ENCODE measurements at regions not wholly inside any gene's neighbourhood (a gene's known extent, or its start where the extent isn't known, plus 50 kb on each side); places are given as distances from the start of the nearest gene placed in this dataset.

GRCh38 chr5:167509076-167509475 lies 782.4 kb upstream of the WWC1 start:
- TF ChIP-seq, protein P1, sequence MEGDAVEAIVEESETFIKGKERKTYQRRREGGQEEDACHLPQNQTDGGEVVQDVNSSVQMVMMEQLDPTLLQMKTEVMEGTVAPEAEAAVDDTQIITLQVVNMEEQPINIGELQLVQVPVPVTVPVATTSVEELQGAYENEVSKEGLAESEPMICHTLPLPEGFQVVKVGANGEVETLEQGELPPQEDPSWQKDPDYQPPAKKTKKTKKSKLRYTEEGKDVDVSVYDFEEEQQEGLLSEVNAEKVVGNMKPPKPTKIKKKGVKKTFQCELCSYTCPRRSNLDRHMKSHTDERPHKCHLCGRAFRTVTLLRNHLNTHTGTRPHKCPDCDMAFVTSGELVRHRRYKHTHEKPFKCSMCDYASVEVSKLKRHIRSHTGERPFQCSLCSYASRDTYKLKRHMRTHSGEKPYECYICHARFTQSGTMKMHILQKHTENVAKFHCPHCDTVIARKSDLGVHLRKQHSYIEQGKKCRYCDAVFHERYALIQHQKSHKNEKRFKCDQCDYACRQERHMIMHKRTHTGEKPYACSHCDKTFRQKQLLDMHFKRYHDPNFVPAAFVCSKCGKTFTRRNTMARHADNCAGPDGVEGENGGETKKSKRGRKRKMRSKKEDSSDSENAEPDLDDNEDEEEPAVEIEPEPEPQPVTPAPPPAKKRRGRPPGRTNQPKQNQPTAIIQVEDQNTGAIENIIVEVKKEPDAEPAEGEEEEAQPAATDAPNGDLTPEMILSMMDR (IDR thresholded peaks at IDR 0.05; ENCODE audit: low read depth, low read length) = no peak
- Histone ChIP-seq H3K4me1 (ENCODE audit: low read depth) (peaks cover 17% of the 10 kb centered on the region), H3K9me3 (ENCODE audit: low read depth) (no peaks in the 10 kb centered on the region), H3K36me3 (no peaks in the 10 kb centered on the region), H3K4me3 (no peak overlapping the region), H3K27ac (no peak overlapping the region), H3K27me3 (no peaks in the 10 kb centered on the region)
- no peak for DNase-seq (ENCODE audit: low read depth in 1 of 2, low spot score in 1 of 2)

DNA sequence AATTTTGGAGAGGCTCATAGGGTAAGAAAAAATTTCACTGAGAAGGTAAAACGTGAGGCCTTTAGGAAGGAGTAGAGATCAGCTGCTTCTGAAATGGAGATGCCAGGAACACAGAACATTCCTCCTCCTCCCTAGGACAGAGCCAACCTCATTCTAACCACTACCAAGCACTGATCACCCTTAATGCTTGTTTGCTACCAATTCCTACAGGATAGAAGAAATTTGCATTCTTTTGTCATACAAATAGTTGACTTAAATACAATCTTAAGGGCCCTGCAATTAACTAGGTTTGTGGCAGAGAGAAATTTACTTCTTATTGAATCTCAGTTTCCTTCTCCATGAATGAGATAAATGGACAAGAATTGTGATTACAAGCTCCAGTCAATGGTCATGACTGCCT lies 780.2 kb upstream of the WWC1 start:
- TF ChIP-seq, protein P1 (IDR thresholded peaks at IDR 0.05; ENCODE audit: low read depth, low read length) = no peak
- no peaks in the 10 kb centered on the region for H3K36me3 ChIP-seq
- DNase-seq (ENCODE audit: low read depth in 1 of 2, low spot score in 1 of 2) = no peak
- H3K4me3 ChIP-seq = no peak overlapping the region
- peaks cover 20% of the 10 kb centered on the region for H3K4me1 ChIP-seq (ENCODE audit: low read depth)
- no peak overlapping the region for H3K27ac ChIP-seq
- no peaks in the 10 kb centered on the region for H3K27me3 ChIP-seq
- no peaks in the 10 kb centered on the region for H3K9me3 ChIP-seq (ENCODE audit: low read depth)

DNA sequence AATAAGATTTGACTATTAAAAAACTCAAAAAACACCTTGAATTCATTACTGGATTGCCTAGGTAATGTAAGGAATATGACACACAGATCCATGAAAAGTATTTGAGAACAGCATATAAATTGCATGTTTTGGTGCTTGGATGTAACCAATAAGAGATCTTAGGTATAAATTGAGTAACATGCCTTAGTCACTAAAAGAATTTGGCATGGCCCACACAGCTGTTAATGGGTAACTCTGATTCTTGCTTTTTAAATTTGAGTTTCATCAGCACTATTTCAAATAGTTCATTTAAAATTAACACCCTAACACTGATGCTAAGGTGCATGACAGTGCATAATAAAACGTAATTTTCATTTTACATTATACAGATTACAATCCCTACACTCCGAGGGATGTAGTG lies 779.3 kb upstream of the WWC1 start:
- peaks cover 20% of the 10 kb centered on the region for H3K4me1 ChIP-seq (ENCODE audit: low read depth)
- H3K4me3 ChIP-seq = no peak overlapping the region
- TF ChIP-seq, protein P1 (IDR thresholded peaks at IDR 0.05; ENCODE audit: low read depth, low read length) = no peak
- H3K27ac ChIP-seq = no peak overlapping the region
- no peaks in the 10 kb centered on the region for H3K36me3 ChIP-seq
- no peaks in the 10 kb centered on the region for H3K9me3 ChIP-seq (ENCODE audit: low read depth)
- no peak for DNase-seq (ENCODE audit: low read depth in 1 of 2, low spot score in 1 of 2)
- no peaks in the 10 kb centered on the region for H3K27me3 ChIP-seq

DNA sequence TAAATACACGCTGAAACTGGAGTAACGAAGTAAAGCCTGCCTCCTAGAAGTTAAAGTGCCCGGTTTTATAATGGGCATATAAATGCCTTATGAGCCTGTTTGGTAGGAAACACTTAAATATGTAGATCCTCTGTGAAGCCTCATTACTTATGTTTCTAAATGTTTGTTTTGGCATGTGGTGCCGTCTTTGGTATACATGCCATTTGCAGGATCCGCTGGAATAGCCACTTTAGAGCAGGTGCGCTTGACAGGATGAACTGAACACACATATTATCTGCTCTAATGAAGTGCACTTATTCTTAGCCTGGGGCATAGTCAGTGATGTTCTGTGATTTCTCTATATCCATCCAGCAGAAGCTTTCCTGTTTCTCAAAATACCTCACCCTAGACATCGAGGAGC lies 778.1 kb upstream of the WWC1 start:
- H3K27ac ChIP-seq = peak overlapping the region; percentile 34

GRCh38 chr5:167514461-167514860 lies 777.0 kb upstream of the WWC1 start:
- DNase-seq (ENCODE audit: low read depth in 1 of 2, low spot score in 1 of 2) = no peak
- Histone ChIP-seq H3K9me3 (ENCODE audit: low read depth) (no peaks in the 10 kb centered on the region), H3K27me3 (no peaks in the 10 kb centered on the region), H3K4me1 (ENCODE audit: low read depth) (peaks cover 20% of the 10 kb centered on the region), H3K36me3 (no peaks in the 10 kb centered on the region), H3K27ac (peak overlapping the region; percentile 34), H3K4me3 (no peak overlapping the region)
- TF ChIP-seq, protein P1 (IDR thresholded peaks at IDR 0.05; ENCODE audit: low read depth, low read length) = no peak

More for the DNA sequence above, 778.1 kb upstream of the WWC1 start:
- TF ChIP-seq, protein P1 (IDR thresholded peaks at IDR 0.05; ENCODE audit: low read depth, low read length) = no peak
- Histone ChIP-seq H3K9me3 (ENCODE audit: low read depth) (no peaks in the 10 kb centered on the region), H3K4me3 (no peak overlapping the region), H3K27me3 (no peaks in the 10 kb centered on the region), H3K4me1 (ENCODE audit: low read depth) (peaks cover 20% of the 10 kb centered on the region), H3K36me3 (no peaks in the 10 kb centered on the region)
- DNase-seq (ENCODE audit: low read depth in 1 of 2, low spot score in 1 of 2) = peak in 1 of 2 donors; percentile 17

- no peak for DNase-seq (ENCODE audit: low read depth in 1 of 2, low spot score in 1 of 2)
- H3K9me3 ChIP-seq (ENCODE audit: low read depth) = no peaks in the 10 kb centered on the region
- TF ChIP-seq, protein P1 (IDR thresholded peaks at IDR 0.05; ENCODE audit: low read depth, low read length) = no peak
- H3K4me3 ChIP-seq = no peak overlapping the region
- H3K27ac ChIP-seq = no peak overlapping the region
- H3K4me1 ChIP-seq (ENCODE audit: low read depth) = no peaks in the 10 kb centered on the region
- no peaks in the 10 kb centered on the region for H3K27me3 ChIP-seq
- no peaks in the 10 kb centered on the region for H3K36me3 ChIP-seq
These were observed 766.4 kb upstream of the WWC1 start for GRCh38 chr5:167525004-167525403.

Measured in cardiac muscle cell (in vitro differentiated cells and primary cell).